COLO668 (cell line): ENCODE measurements at regions not wholly inside any gene's neighbourhood (a gene's known extent, or its start where the extent isn't known, plus 50 kb on each side); places are given as distances from the start of the nearest gene placed in this dataset.

Experiments used
- DNase-seq: peaks from one replicate; lab custom pipeline; 2025; ENCODE audit not compliant: unreplicated experiment; lab: John Stamatoyannopoulos, UW

DNA sequence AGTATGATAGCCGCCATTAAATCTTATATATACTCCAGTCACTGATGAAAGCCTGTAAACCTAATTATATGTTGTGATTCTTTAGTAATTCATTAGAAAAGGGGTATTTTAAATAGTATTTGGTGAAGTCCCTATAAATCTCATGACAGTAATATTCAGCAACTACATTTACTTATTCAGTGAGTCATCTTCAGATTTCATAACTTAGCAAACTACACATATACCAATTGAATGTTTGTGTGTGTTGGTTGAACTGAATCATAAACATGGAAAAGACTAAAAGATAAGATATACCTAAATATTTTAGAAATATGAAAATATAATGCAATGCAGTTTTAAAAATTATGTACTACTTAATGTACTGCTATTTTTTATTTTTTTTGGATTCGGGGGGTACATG is 1050.4 kb downstream of the MAT2B start:
- no peak for DNase-seq

DNA sequence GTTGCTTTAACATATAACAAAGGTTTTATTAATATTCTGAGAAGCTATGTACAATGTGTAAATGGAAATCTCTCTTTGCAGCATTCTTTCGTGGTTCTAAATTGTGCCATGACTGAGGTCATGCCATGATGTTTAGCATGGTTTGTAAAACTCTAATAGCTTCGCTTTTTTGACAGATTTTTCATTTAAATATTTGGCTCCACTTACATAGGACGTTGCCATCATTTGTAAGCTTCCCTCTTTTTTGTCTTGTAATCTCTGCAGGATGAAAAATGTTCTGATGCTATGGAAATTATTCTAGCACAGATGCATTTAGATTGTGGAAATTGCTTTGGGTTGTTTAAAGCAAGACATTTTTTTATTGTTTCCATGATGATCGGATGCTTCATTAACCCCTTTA is 1054.8 kb downstream of the MAT2B start:
- DNase-seq: no peak

DNA sequence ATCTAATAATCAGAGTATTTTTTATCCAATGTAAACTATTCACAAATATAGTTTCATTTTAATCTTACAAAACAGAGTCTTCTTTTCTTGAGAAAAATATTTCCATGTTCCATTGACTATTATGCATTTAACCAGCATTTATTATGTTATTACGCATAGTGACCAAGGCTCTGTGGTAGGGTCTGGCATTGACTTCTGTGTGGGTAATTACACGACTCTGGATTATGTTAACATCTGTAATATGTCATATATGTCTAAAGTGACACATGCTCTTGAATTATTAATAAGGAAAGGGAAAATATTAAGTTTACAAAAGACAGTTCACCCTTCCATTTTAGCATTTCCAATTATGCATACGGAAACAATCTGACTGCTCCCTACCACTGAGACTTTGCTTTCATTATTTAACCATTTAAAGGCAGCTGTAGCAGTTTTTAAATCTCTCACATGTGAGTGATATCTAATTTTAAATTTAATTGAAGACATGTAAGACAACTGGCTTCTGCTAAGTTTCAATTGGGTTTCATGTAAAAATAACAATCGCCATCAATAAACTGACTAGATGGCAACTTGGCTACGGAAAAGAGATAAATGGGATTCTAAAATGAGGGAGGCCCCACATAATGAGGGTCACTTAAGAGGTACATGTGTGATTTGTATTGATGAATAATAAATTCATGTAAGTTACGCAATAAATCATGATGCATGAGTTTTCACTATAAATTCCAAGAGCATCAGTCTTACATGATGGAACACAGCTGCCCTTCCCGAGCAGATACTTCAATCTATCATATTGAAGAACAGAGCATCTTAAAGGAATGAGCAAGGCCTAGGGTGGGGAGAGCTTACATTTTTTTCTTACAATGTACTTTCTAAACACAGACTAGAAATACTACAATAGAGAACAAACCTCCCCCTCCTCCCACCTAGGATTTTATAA is 1056.8 kb downstream of the MAT2B start:
- DNase-seq: no peak

DNA sequence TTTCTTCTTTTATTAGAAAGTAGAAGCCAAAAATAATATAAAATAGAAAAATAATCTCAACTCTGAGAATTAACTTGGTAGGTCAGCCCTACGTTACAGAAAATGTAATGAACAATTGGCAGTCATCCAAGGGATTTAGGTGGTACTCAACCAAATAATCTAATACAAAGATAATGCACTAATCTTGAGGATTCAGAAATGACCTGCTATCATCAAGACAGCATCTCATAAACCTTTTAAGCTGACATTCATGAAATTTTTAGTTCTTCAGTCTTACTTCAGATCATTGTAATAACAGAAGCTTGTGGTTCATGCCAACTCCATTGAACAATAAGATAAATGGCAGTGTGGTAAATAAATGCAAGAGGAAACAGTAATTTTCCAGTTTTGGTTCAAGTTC is 1058.0 kb downstream of the MAT2B start:
- no peak for DNase-seq

DNA sequence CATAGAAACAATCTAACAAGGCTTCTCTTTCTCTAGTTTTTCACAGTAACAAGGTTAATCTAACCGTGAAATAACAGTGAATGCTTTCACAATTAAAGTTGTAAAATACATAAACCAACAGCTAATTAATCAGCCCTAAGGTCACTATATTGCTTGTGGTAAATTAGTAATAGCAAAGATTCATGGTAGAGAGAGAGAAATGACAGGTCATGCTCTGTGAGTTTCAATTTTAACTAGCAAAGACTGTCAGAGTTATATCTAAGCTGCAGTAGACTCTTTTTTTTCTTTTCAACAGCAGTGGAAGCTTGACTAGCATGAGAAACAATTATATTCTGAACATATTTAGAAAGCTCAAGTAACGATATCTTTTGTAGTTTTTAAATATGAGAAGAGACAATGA is 1068.0 kb downstream of the MAT2B start:
- DNase-seq: no peak

DNA sequence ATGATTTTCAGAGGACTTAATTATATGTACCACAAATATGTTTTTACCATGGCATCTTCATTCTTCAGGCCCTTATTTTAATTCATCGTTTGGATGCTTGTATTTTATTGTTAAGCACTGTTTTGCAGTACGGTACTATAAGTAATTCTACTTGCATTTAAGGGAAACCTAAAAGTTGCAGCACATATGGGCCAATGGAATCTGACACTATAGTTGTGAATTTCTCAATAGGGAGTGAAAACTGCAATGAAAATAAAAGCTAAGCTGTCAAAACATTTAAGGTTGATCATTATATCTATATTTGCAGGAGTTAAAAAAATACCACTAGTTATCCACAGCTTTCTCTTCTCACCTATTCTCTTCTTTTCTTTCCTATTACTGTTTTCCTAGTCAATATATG is 1071.8 kb downstream of the MAT2B start:
- no peak for DNase-seq

DNA sequence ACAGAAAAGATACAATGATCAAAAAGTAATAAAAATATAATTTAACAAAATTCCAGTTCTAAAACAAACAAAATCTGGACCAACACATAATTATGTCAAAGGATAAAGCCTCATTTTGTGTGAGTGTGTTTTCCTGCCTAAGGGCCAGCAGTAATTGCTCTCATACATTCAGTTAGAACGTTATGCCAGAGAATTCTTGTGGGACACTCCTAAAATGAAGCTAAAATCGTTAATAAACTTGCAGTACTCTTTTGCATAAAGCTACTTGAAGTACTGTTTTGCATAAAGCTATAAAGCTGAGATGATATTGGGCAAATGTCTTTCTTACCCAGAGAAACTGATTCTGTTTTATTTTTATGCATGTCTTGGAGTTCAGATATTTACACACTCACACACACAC is 1072.3 kb downstream of the MAT2B start:
- no peak for DNase-seq

DNA sequence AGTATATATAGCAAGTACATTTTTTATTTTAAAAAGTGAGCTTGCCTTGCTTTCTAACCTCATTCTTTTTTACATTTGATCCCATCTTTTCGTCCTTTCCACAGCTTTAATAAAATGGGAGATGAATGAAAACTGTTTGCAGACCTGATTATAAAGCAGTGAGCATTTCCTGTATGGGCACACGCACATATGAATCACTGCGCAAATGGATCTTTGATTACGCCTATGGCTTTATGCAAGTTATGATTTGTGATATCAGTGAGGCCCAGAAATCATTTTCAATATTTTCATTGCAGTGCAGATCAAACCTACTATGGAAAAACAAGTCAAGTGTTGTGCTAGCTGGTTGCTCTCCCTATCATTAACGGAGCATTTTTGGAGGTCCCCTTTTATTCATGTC is 1073.0 kb downstream of the MAT2B start:
- no peak for DNase-seq

DNA sequence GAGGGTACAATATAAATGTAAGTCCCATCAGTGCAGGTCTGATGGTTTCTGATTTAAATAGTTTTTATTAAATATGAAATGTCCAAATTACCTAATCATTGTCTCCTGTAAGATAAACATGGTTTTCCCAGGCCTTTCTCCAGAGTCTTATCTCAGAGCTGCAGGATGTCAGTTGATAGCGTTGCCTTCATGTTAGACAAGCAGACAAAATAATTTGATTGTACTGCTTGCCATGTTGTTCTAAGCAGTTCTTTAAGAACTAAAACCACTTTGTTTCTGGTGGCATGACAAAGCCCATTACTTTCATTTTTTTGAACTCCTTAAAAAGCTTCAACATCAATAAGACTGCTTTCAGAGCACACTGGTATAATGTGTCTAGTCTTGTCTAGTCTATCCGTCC is 1073.5 kb downstream of the MAT2B start:
- DNase-seq: no peak

DNA sequence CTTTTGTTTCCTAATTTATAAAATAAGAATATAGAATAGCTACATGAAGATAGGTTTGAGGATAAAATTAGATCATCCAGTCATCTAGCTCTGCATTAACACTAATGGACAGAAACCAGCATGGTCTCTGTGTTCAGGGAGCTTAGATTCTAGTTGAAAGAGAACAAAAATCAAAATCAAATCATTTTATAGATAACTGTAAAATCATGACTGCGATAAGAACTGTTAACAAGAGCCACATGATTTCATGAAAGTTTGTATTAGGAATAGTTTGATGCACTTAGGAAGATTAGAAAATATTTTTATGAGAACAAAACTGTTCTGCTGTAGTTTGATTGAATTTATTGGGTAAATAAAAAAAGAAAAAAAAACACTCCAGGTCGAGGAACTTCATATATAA is 1074.7 kb downstream of the MAT2B start:
- no peak for DNase-seq

DNA sequence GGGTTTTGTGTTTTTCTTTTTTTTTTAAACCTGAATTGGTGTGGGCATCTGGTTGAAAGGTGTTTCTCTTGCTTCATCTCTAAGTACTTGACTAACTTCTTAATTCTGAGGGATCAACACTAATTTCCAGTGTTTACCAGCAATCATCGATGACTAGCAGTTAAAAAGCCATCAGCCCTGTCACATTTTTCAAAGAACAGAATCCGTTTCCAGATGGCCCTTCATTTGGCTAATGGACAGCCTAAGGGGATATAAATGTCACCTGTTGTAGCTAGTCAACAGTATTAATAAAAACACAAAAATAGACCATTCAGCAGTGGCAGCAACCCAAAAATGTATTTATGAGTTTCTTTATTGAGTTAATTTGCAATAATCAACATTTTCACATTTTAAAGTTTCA is 1076.5 kb downstream of the MAT2B start:
- DNase-seq: no peak

DNA sequence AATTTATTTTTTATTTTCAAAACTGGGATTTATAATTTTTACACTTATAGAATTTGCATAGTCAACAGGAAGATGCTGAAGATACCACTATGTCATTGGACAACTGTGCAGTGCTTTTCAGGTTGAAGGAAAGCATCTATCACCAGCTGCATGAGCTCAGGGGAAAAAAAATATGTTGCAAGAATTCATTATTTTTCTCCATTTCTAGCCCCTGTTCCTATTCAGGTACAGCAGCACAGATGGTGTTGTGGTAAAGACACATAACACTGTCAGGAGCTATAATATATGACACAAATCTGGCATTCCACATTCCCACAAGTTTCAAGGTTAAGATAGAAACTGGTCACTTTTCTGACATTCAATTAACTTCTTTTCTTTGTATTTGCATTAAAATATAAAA is 1088.6 kb downstream of the MAT2B start:
- no peak for DNase-seq

DNA sequence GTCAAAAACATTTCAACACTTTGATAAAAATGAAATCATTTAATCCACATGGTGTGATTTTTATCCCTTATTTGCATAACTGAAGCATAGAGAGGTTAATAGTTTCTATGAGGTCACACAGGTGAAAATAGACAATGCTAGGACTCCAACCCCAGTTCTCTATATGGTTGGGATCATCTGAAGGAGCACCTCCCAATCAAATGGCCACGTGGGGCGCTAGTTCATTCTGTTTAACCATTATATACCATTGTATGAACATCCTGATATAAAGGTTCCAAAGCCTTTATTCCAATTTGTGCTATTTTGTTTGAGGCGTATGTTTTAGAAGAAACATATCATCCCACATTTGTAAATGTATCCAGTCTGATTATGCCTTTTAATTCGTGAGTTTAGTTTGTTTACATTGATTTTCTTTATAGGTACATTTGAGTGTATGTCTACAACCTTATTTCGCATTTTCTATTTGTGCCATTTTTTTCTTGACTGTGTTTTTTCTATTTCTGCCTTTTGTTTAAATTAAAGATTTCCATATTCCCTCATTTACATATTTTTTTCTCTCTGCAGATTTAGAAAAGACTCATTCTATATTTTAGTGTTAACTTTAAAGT is 1092.0 kb downstream of the MAT2B start:
- peak; percentile 1 for DNase-seq

DNA sequence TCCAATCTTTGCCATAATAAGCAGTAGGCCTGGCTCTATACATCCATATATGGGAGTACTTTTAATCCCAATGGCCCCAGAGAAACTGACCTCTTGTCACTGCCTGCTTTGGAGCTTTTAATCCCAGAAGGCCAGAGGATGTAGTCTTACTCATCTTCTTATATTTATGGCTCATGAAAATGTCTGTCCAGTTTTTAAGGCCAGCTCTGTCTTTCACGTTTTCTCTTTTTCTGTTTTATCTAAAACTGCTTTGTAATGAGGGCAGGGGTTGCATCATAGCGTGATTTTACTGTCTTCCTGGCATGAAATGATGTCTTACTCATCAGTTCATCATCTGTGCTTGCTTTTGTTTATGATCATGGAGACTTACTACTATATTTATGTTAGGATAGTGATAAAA is 1094.9 kb downstream of the MAT2B start:
- no peak for DNase-seq

DNA sequence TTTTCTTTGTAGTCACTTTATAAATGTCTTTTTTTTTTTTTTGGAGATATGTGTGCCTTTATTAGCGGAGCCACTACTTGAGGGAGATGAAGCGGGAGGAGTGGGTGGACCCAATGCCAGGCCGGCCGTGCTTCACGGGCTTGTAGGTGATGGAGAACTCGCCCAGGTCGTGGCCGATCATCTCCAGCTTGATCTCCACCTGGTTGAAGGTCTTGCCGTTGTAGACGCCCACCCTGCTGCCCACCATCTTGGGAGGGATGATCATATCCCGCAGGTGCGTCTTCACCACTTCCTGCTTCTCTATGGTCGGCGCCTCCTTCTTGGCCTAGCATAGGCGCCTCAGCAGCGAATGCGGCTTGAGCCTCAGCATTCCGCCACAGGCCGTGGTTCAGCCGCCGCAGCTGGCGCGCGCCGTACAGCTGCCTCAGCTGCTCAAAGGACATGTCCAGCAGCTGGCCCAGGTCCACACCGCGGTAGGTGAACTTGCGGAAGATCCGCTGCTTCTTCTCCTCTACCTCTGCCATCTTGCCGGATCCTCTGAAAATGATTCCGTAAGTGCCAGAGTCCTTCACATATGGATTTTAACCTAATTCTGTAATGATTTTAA is 1095.6 kb downstream of the MAT2B start:
- no peak for DNase-seq

DNA sequence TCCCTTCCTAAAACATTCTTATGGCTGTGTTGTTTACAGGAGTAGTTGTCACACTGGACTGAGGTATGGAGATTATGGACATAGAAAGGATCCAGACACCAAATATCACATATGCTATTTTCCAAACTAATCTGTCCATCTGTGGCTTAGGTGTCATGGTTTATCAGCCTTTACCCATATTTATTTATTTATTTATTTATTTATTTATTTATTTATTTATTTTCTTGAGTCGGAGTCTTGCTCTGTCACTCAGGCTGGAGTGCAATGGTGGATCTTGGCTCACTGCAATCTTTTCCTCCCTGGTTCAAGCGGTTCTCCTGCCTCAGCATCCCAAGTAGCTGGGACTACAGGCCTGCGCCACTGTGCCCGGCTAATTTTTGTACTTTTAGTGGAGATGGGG is 1103.1 kb downstream of the MAT2B start:
- no peak for DNase-seq

DNA sequence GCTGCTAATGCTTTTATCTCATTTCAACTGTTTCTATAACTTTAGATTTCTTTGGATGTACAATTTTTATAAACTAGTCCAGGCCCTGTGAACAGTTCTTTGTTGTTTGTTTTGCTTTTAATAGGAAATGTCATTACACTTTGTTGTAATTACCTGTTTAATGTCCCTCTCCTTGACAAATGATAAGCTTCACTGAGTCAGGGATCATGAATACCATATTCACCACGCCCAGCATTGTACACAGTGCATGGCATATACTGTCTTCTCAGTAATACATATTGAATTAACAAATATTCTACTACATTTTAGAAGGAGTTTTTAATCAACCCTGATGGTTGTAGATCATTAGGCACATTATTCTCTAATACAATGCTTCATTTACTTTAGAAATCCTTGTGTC is 1105.0 kb downstream of the MAT2B start:
- DNase-seq: no peak

DNA sequence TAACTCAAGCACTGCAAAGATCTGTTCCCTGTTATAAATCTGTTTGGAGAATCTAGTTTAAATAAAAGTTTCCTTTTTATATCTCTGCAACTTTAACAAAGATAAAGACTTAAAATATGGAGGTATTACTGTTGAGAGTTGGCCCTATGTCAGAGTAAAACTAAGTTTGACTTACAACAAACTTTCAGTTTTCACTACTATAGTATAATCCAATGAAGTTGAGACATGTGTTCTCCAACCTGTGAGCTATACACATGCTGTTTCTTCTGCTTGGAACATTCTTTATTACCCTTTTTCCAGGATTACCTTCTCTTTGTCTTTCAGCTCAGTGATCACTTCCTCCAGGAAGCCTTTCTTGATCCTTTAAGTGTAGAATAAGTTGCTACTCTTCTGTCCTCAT is 1109.3 kb downstream of the MAT2B start:
- DNase-seq: no peak

DNA sequence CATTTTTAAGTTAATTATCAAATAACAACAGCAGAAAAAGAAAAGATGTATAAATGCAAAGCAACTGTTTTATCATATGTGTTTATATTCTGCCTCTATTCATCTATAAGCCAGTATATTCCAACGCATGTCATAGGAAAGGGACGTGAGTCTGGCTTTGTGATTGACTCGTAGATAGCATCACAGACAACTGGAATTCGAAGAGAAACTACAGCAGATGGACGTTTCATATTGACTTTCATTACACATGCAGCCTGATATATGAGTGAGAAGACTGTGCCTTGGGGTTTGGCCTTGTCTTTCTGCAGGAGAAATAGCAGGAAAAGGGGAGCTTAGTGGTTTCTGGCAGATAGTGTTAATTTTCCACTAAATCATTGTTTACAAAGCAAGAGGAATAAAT is 1111.9 kb downstream of the MAT2B start:
- no peak for DNase-seq

DNA sequence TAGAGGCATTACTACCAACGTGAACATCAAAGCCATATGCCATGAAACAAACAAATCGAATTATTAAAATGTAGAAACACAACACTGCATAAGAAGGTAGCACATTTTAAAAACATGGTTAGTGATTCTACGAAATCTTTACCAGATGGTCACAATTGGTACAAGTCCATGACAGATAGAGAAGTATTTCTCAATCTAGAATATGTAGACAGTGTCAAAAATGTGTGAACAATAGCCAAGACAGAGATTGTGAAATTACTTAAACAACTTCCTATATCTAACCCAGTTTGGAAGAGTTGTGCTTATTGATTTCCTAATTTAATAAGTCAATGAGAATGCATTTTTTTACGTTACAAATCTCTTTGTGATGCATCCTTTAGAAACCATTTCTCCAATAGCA is 1121.6 kb downstream of the MAT2B start:
- no peak for DNase-seq

DNA sequence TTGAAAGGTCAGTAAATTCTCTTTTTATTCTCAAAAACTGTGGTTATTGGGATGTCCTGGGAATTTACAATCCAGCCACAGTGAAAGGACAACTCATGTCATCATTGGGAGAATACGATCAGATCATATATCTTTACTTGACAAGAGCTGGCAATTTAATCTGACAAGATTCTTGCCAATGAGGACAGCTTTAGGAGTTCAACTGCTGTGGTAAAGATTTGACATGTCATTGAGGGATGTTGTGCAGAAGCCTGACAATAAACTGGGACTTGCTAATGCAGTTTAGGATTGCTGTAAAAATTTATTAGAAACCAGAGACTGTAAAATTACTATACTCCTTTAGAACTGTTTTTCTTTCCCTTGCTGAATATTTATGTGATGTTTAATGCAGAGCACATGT is 1131.0 kb downstream of the MAT2B start:
- DNase-seq: no peak

DNA sequence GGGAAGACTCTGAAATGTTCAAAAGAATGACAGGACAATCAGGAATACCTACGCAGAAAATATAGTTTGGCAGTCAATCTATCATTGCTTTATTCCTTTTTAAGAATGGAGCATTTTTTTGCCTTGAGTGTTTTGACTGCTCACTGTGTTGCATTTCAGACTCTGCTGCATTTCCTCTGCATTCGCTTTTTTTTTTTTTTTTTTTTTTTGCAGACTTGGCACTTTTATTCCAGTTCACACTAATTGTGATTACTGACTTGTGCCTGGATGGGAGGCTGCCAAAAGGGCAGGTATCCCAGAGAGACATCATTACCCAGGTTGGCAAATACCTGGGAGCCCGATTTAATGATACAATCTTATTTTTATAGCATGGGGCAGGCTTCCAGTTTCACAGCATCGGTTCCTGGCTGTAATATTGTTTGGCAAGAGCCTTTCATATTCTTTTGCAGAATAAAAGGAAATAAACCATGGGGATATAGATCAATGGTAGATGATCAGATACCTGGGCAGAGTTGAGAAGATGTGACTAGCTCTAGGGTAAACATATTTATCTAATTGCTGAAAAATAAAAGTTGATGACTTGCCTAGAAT is 1132.6 kb downstream of the MAT2B start:
- no peak for DNase-seq
